A549 (cell line): ENCODE measurements at regions not wholly inside any gene's neighbourhood (a gene's known extent, or its start where the extent isn't known, plus 50 kb on each side); places are given as distances from the start of the nearest gene placed in this dataset.

Experiments used
- ATAC-seq, 2 experiments: fragments of 200-7000 bp in 1 of 2; fragments of >200 bp in 1 of 2; cut with Nextera tagmentation in 1 of 2; cut with Tn5 transposase in 1 of 2; 3 replicates each; pipeline versions ENCODE4 v1.8.0 to v1.9.1; 2018 to 2020; ENCODE audit warnings: mild to moderate bottlenecking in 1 of 2, moderate library complexity in 1 of 2
- CTCF ChIA-PET: fragments of 300-600 bp; sonication (Branson Sonifier 250); formaldehyde crosslinking; extraction: SDS; loops from one replicate; lab custom pipeline; 2021; ENCODE audit warnings: antibody characterized with exemption, inconsistent platforms; lab: Yijun Ruan, JAX
- POLR2A ChIA-PET: fragments of 350-600 bp; formaldehyde crosslinking; extraction: SDS; loops from one replicate; lab custom pipeline; 2021; ENCODE audit warnings: antibody characterized with exemption, inconsistent platforms; lab: Yijun Ruan, JAX
- DNase-seq, 2 experiments: peaks; one replicate each; pipeline versions ENCODE4 v3.0.0 to v3.0.0-alpha.2; 2011 to 2016; ENCODE audit warnings: low read depth in 1 of 2, low spot score in 1 of 2
- FAIRE-seq: peaks from 2 replicates; lab custom pipeline; 2011; peaks lifted over from hg19 to GRCh38; lab: Jason Lieb, UNC
- H3K27ac ChIP-seq, 2 experiments: fragments of >200 bp; sonication (Bioruptor Twin); formaldehyde crosslinking; 3 replicates each; pipeline ENCODE4 v1.5.1; 2016 to 2017
- H3K4me1 ChIP-seq: fragments of >200 bp; sonication (Bioruptor Twin); formaldehyde crosslinking; 3 replicates; pipeline ENCODE4 v1.6.1; 2016
- H3K4me2 ChIP-seq: fragments of >200 bp; sonication (Bioruptor Twin); formaldehyde crosslinking; 3 replicates; pipeline ENCODE4 v1.6.1; 2016
- H3K4me3 ChIP-seq: fragments of >200 bp; sonication (Bioruptor Twin); formaldehyde crosslinking; 3 replicates; pipeline ENCODE4 v1.5.1; 2016
- H3K9me3 ChIP-seq: fragments of >200 bp; sonication (Bioruptor Twin); formaldehyde crosslinking; 3 replicates; pipeline ENCODE4 v1.6.1; 2016
- ATOH8 ChIP-seq: fragments of 250-450 bp; sonication (Bioruptor Pico); IDR thresholded peaks from 2 replicates; pipeline ENCODE4 v1.5.0; 2020; ENCODE audit warnings: low read depth, mild to moderate bottlenecking, moderate library complexity
- CBX2 ChIP-seq: fragments of 200-600 bp; sonication (generic); IDR thresholded peaks from 2 replicates; pipeline ENCODE4 v1.6.1; 2016; ENCODE audit warnings: low read depth, mild to moderate bottlenecking, borderline replicate concordance
- CEBPB ChIP-seq, 2 experiments: fragments of >200 bp in 1 of 2; sonication (Bioruptor Twin) in 1 of 2; formaldehyde crosslinking in 1 of 2; IDR thresholded peaks; 2 replicates each; pipeline ENCODE4 v1.6.1; 2012 to 2016
- E2F6 ChIP-seq: IDR thresholded peaks from 2 replicates; pipeline ENCODE4 v1.6.1; 2012; ENCODE audit warnings: low read depth, borderline replicate concordance
- EHF ChIP-seq: fragments of 250-450 bp; sonication (Bioruptor Pico); IDR thresholded peaks from 2 replicates; pipeline ENCODE4 v1.5.0; 2020; ENCODE audit warnings: mild to moderate bottlenecking
- ESRRA ChIP-seq: fragments of 150-350 bp; IDR thresholded peaks from 2 replicates; pipeline ENCODE4 v1.6.1; 2014; ENCODE audit warnings: mild to moderate bottlenecking, low read length, borderline replicate concordance
- FOXS1 ChIP-seq: fragments of 250-450 bp; sonication (Bioruptor Pico); IDR thresholded peaks from 2 replicates; pipeline ENCODE4 v1.5.0; 2020; ENCODE audit warnings: mild to moderate bottlenecking, moderate library complexity
- GATA3 ChIP-seq: IDR thresholded peaks from 2 replicates; pipeline ENCODE4 v1.6.1; 2012; ENCODE audit warnings: borderline replicate concordance
- HOXA7 ChIP-seq: fragments of 250-450 bp; sonication (Bioruptor Pico); IDR thresholded peaks from 2 replicates; pipeline ENCODE4 v1.5.0; 2020; ENCODE audit warnings: mild to moderate bottlenecking, moderate library complexity
- HOXB13 ChIP-seq: fragments of 250-450 bp; sonication (Bioruptor Pico); IDR thresholded peaks from 2 replicates; pipeline ENCODE4 v1.5.0; 2020; ENCODE audit warnings: low read depth, mild to moderate bottlenecking, moderate library complexity
- HOXB5 ChIP-seq: fragments of 250-450 bp; sonication (Bioruptor Pico); IDR thresholded peaks from 2 replicates; pipeline ENCODE4 v1.5.0; 2020; ENCODE audit warnings: mild to moderate bottlenecking, moderate library complexity
- KDM5A ChIP-seq: fragments of 200-600 bp; sonication (generic); IDR thresholded peaks from 2 replicates; pipeline ENCODE4 v1.6.1; 2016; ENCODE audit warnings: antibody characterized with exemption, mild to moderate bottlenecking
- NFE2L2 ChIP-seq: fragments of 150-350 bp; conservative IDR thresholded peaks from 2 replicates; pipeline ENCODE4 v1.6.1; 2014; ENCODE audit warnings: low read length
- NPAS2 ChIP-seq: fragments of 250-450 bp; sonication (Bioruptor Pico); IDR thresholded peaks from 2 replicates; pipeline ENCODE4 v1.8.0; 2022; ENCODE audit warnings: mild to moderate bottlenecking, moderate library complexity, borderline replicate concordance
- PHF8 ChIP-seq: fragments of 200-600 bp; sonication (generic); IDR thresholded peaks from 2 replicates; pipeline ENCODE4 v1.6.1; 2016; ENCODE audit warnings: low read depth, mild to moderate bottlenecking, antibody characterized with exemption, moderate library complexity, borderline replicate concordance
- RARB ChIP-seq: fragments of 250-450 bp; sonication (Bioruptor Pico); IDR thresholded peaks from 2 replicates; pipeline ENCODE4 v1.8.0; 2021; ENCODE audit warnings: mild to moderate bottlenecking, moderate library complexity
- REST ChIP-seq: fragments of 200-600 bp; sonication (generic); IDR thresholded peaks from 2 replicates; pipeline ENCODE4 v1.6.1; 2016; ENCODE audit warnings: antibody characterized with exemption, mild to moderate bottlenecking, moderate library complexity
- RFX5 ChIP-seq: fragments of 450-650 bp; IDR thresholded peaks from 2 replicates; pipeline ENCODE4 v1.7.1; 2014; ENCODE audit warnings: antibody characterized with exemption, mild to moderate bottlenecking, moderate library complexity
- RNF2 ChIP-seq: fragments of 200-600 bp; sonication (generic); IDR thresholded peaks from 2 replicates; pipeline ENCODE4 v1.6.1; 2016; ENCODE audit warnings: low read depth, mild to moderate bottlenecking, antibody characterized with exemption, moderate library complexity, borderline replicate concordance
- SMC3 ChIP-seq: fragments of >200 bp; sonication (Bioruptor Twin); formaldehyde crosslinking; IDR thresholded peaks from 3 replicates; pipeline ENCODE4 v1.6.1; 2018; ENCODE audit warnings: inconsistent platforms
- SREBF2 ChIP-seq: fragments of 450-650 bp; IDR thresholded peaks from 2 replicates; pipeline ENCODE4 v1.6.1; 2014; ENCODE audit warnings: mild to moderate bottlenecking, moderate library complexity
- WGBS: methylation state at CpG from one replicate; pipeline ENCODE4 v1.1.6; 2017; ENCODE audit errors: missing lambda C conversion rate; 5-methylcytosine and 5-hydroxymethylcytosine counted together

- TF ChIP-seq ESRRA (no peak), HOXA7 (CRISPR knock-in tag) (no peak)
- TF ChIP-seq, all 56 proteins: peak for 0
Observed at GRCh38 chr1:5415606-5416005, 576.6 kb downstream of the NPHP4 start (continued).

GRCh38 chr1:5410652-5411051, 581.6 kb downstream of the NPHP4 start:
- H3K4me1 ChIP-seq, result no peaks in the 10 kb centered on the region
- H3K27ac ChIP-seq, result no peak overlapping the region
- no peaks in the 10 kb centered on the region for H3K9me3 ChIP-seq
- WGBS, result 0% methylated on average over 4 of the region's 4 CpGs
- TF ChIP-seq PHF8 (no peak), CBX2 (no peak), REST (no peak), RARB (CRISPR knock-in tag) (no peak)
- no peak overlapping the region for H3K4me3 ChIP-seq
- no peak overlapping the region for H3K4me2 ChIP-seq
- DNase-seq, result no peak
- ATAC-seq, result no peak
- ChIA-PET CTCF (no interaction called here), POLR2A (no interaction called here)
- FAIRE-seq, result no peak

GRCh38 chr1:5408401-5408800, 583.8 kb downstream of the NPHP4 start:
- no peak for TF ChIP-seq NPAS2 (CRISPR knock-in tag)
- TF ChIP-seq ATOH8, result no peak
- no peak for TF ChIP-seq EHF (CRISPR knock-in tag)
- no peak for TF ChIP-seq CEBPB (IDR thresholded peaks at IDR 0.05)
- no peak for TF ChIP-seq GATA3
- no peak for TF ChIP-seq KDM5A
- no peak for TF ChIP-seq E2F6
- TF ChIP-seq SREBF2, result no peak
- TF ChIP-seq HOXB13 (CRISPR knock-in tag), result no peak
- no peak for TF ChIP-seq FOXS1
- no peak for TF ChIP-seq CBX2
- TF ChIP-seq RNF2, result no peak
- no peak for TF ChIP-seq HOXA7 (CRISPR knock-in tag)
- TF ChIP-seq SMC3, result no peak
- no peak for TF ChIP-seq NFE2L2
- no peak for TF ChIP-seq HOXB5
- TF ChIP-seq RFX5, result no peak
- POLR2A ChIA-PET, result no interaction called here

More at GRCh38 chr1:5408401-5408800, 583.8 kb downstream of the NPHP4 start:
- Histone ChIP-seq H3K4me3 (no peak overlapping the region), H3K9me3 (no peaks in the 10 kb centered on the region), H3K4me1 (no peaks in the 10 kb centered on the region), H3K27ac (no peak overlapping the region), H3K4me2 (no peak overlapping the region)
- no peak for DNase-seq
- ATAC-seq, result no peak
- CTCF ChIA-PET, result no interaction called here
- FAIRE-seq, result no peak
- WGBS, result no CpG with 5 or more reads among the region's 1 CpG
